Testis (tissue), 2 donors: ENCODE measurements at regions not wholly inside any gene's neighbourhood (a gene's known extent, or its start where the extent isn't known, plus 50 kb on each side); places are given as distances from the start of the nearest gene placed in this dataset.
"Not testable (repeated sequence)": the region's sequence is repeated elsewhere in the genome, so short reads cannot be mapped to it uniquely, and the experiment has no call there.

Experiments
- DNase-seq: peaks from one replicate; pipeline ENCODE4 v3.0.0-alpha.2; 2019
- H3K27ac ChIP-seq, 2 donors: fragments of 200-600 bp; sonication (generic); one replicate each; pipeline ENCODE4 v1.5.1; 2019
- H3K27me3 ChIP-seq: fragments of 200-600 bp; sonication (generic); one replicate; pipeline ENCODE4 v1.5.1; 2019
- H3K36me3 ChIP-seq: fragments of 200-600 bp; sonication (generic); one replicate; pipeline ENCODE4 v1.5.1; 2017; ENCODE audit warnings: low read depth; ENCODE audit errors: missing control alignments
- H3K4me1 ChIP-seq: fragments of 200-600 bp; sonication (generic); one replicate; pipeline ENCODE4 v1.5.1; 2019
- H3K4me3 ChIP-seq, 2 donors: fragments of 200-600 bp; sonication (generic); one replicate each; pipeline ENCODE4 v1.5.1; 2017 to 2019
- H3K9me3 ChIP-seq: fragments of 200-600 bp; sonication (generic); one replicate; pipeline ENCODE4 v1.5.1; 2017
- POLR2A ChIP-seq: fragments of 450-650 bp; IDR thresholded peaks from one replicate; pipeline ENCODE4 v1.6.1; 2017; ENCODE audit warnings: antibody characterized with exemption, mild to moderate bottlenecking, moderate library complexity
- WGBS, 2 donors: methylation state at CpG; one replicate each; pipeline ENCODE4 v1.1.5; 2018; 5-methylcytosine and 5-hydroxymethylcytosine counted together
- intact Hi-C: fragments of 100-400 bp; cut with DNase I; formaldehyde crosslinking; loops from one replicate; pipeline ENCODE4 v1.15.1; 2023; ENCODE audit warnings: low total_unique reads
- TF ChIP-seq, protein P1 (sequence below), 3 experiments: fragments of 450-650 bp in 2 of 3; fragments of 200-600 bp in 1 of 3; sonication (generic) in 1 of 3; IDR thresholded peaks; one replicate each; pipeline ENCODE4 v1.5.1; 2016 to 2019; ENCODE audit warnings: antibody characterized with exemption in 3 of 3, mild to moderate bottlenecking in 2 of 3, moderate library complexity in 1 of 3

DNA sequence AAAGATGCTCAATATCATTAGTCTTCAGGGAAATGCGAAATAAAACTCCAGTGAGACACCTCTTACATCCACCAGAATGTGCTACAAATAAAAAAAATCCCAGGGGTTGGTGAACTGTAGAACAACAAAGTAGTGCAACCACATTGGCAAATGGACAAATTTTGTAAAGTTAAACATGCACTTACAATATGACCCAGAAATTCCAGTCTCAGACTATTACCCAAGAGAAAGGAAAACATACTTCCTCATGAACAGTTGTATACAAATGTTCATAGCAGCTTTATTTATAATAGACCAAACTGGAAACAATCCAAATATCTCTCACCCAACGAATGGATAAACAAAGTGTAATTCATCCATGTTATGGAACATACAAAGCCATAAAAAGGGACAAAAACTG lies 239.5 kb downstream of the ABCC12 start:
- WGBS, 2 donors: 64 to 69% methylated on average over 2 of the region's 2 CpGs
- H3K4me3 ChIP-seq: no peak overlapping the region
- no peak overlapping the region for H3K27ac ChIP-seq
- H3K4me1 ChIP-seq: no peaks in the 10 kb centered on the region
- H3K36me3 ChIP-seq: no peaks in the 10 kb centered on the region
- H3K9me3 ChIP-seq: no peaks in the 10 kb centered on the region
- no peaks in the 10 kb centered on the region for H3K27me3 ChIP-seq
- intact Hi-C loops: no loop called here
- DNase-seq: no peak
- TF ChIP-seq, protein P1, sequence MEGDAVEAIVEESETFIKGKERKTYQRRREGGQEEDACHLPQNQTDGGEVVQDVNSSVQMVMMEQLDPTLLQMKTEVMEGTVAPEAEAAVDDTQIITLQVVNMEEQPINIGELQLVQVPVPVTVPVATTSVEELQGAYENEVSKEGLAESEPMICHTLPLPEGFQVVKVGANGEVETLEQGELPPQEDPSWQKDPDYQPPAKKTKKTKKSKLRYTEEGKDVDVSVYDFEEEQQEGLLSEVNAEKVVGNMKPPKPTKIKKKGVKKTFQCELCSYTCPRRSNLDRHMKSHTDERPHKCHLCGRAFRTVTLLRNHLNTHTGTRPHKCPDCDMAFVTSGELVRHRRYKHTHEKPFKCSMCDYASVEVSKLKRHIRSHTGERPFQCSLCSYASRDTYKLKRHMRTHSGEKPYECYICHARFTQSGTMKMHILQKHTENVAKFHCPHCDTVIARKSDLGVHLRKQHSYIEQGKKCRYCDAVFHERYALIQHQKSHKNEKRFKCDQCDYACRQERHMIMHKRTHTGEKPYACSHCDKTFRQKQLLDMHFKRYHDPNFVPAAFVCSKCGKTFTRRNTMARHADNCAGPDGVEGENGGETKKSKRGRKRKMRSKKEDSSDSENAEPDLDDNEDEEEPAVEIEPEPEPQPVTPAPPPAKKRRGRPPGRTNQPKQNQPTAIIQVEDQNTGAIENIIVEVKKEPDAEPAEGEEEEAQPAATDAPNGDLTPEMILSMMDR (IDR thresholded peaks at IDR 0.05): no peak
- TF ChIP-seq POLR2A: no peak

DNA sequence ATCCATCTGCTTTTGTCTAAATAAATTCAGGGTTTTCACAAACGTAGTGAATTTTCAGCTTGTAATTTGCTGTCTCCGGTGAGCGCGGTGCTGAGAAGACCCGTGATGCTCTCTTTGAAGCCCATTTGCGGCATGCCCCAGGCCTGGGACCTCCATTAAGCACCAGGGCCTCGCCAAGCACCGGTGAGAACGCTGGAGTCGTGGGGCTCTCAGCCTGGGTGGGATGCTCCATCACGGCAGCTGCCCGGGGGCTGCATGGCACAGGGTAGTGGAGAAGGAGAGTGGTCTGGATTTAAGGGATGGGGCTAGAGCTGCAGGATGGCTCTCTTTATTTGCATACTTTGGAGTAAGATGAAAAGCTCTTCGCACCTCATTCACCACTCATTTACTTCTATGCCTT lies 248.7 kb downstream of the ABCC12 start:
- H3K36me3 ChIP-seq: no peaks in the 10 kb centered on the region
- no peaks in the 10 kb centered on the region for H3K27me3 ChIP-seq
- no peak overlapping the region for H3K27ac ChIP-seq
- H3K4me1 ChIP-seq: no peaks in the 10 kb centered on the region
- no peak for DNase-seq
- no peak overlapping the region for H3K4me3 ChIP-seq
- H3K9me3 ChIP-seq: no peaks in the 10 kb centered on the region
- TF ChIP-seq, protein P1 (IDR thresholded peaks at IDR 0.05): no peak
- TF ChIP-seq POLR2A: no peak
- 63 to 73% methylated on average over 11 to 13 of the region's 13 CpGs for WGBS, 2 donors
- intact Hi-C loops: no loop called here

- TF ChIP-seq, protein P1 (IDR thresholded peaks at IDR 0.05): no peak
- no peak for TF ChIP-seq POLR2A
- intact Hi-C loops: no loop called here
- Histone ChIP-seq H3K4me1 (no peaks in the 10 kb centered on the region), H3K9me3 (no peaks in the 10 kb centered on the region), H3K36me3 (no peaks in the 10 kb centered on the region), H3K4me3 (no peak overlapping the region), H3K27ac (no peak overlapping the region), H3K27me3 (no peaks in the 10 kb centered on the region)
- 68 to 69% methylated on average over 3 of the region's 3 CpGs for WGBS, 2 donors
- DNase-seq: no peak
Observed at GRCh38 chr16:47905771-47906170, 250.0 kb downstream of the ABCC12 start.

GRCh38 chr16:47904691-47905090 lies 251.1 kb downstream of the ABCC12 start:
- TF ChIP-seq, protein P1 (IDR thresholded peaks at IDR 0.05): no peak
- no peak for TF ChIP-seq POLR2A
- Histone ChIP-seq H3K4me3 (no peak overlapping the region), H3K36me3 (no peaks in the 10 kb centered on the region), H3K27me3 (no peaks in the 10 kb centered on the region), H3K4me1 (no peaks in the 10 kb centered on the region), H3K9me3 (no peaks in the 10 kb centered on the region), H3K27ac (no peak overlapping the region)
- no peak for DNase-seq
- intact Hi-C loops: no loop called here
- WGBS, 2 donors: 51 to 64% methylated on average over 4 to 6 of the region's 6 CpGs

- no peak overlapping the region for H3K27ac ChIP-seq
- H3K4me1 ChIP-seq: no peaks in the 10 kb centered on the region
- H3K36me3 ChIP-seq: no peaks in the 10 kb centered on the region
- H3K9me3 ChIP-seq: no peaks in the 10 kb centered on the region
- H3K4me3 ChIP-seq: no peak overlapping the region
- 84 to 86% methylated on average over 10 of the region's 10 CpGs for WGBS, 2 donors
- H3K27me3 ChIP-seq: no peaks in the 10 kb centered on the region
- no peak for TF ChIP-seq POLR2A
- TF ChIP-seq, protein P1 (IDR thresholded peaks at IDR 0.05): no peak
- intact Hi-C loops: no loop called here
- DNase-seq: no peak
Observed at GRCh38 chr16:47903470-47903869, 252.3 kb downstream of the ABCC12 start.

DNA sequence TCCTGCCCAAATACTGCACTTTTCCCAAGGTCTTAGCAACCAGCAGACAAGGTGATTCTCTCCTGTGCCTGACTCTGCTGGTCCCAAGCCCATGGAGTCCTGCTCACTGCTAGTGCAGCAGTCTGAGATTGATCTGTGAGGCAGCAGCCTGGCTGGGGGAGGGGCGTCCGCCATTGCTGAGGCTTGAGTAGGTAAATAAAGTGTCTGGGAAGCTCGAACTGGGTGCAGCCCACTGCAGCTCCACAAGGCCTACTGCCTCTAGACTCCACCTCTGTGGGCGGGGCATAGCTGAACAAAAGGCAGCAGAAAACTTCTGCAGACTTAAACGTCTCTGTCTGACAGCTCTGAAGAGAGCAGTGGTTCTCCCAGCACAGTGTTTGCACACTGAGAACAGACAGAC lies 258.7 kb downstream of the ABCC12 start:
- H3K27me3 ChIP-seq, H3K9me3 ChIP-seq, H3K4me1 ChIP-seq, H3K36me3 ChIP-seq, H3K4me3 ChIP-seq, intact Hi-C loops, DNase-seq, H3K27ac ChIP-seq: not testable (repeated sequence)
- WGBS, 2 donors: 63 to 70% methylated on average over 5 of the region's 5 CpGs
